Hepatocyte (in vitro differentiated cells): ENCODE measurements at regions not wholly inside any gene's neighbourhood (a gene's known extent, or its start where the extent isn't known, plus 50 kb on each side); places are given as distances from the start of the nearest gene placed in this dataset.
"Not testable (repeated sequence)": the region's sequence is repeated elsewhere in the genome, so short reads cannot be mapped to it uniquely, and the experiment has no call there.

Source experiments
- EZH2 ChIP-seq: fragments of 200-600 bp; sonication (generic); IDR thresholded peaks from 2 replicates; pipeline ENCODE4 v1.6.1; 2016; ENCODE audit warnings: antibody characterized with exemption, mild to moderate bottlenecking, borderline replicate concordance
- TF ChIP-seq, protein P1 (sequence below): fragments of 200-600 bp; sonication (generic); IDR thresholded peaks from 2 replicates; pipeline ENCODE4 v1.5.1; 2016; ENCODE audit warnings: antibody characterized with exemption, mild to moderate bottlenecking; ENCODE audit not compliant: poor library complexity

DNA sequence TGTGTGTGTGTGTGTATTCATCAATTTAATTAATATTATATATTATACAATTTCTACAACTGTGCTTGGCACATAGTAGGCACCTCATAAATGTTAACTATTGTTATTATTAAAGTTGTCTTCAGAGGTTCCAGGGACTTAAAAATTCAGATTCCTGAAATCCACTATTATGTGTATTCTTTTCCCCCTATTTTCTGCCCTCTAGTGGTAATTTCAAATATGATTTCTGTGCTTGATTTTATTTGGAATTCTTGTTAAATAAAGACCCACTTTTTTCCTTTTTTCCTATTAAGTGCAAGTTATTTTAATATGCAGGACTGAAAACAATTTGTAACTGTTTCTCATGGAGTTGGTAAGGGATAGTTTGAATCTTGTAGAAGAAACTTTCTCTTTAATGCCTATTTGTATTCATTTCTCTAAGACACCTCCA, 72.0 kb upstream of the EMB start:
- TF ChIP-seq, protein P1, sequence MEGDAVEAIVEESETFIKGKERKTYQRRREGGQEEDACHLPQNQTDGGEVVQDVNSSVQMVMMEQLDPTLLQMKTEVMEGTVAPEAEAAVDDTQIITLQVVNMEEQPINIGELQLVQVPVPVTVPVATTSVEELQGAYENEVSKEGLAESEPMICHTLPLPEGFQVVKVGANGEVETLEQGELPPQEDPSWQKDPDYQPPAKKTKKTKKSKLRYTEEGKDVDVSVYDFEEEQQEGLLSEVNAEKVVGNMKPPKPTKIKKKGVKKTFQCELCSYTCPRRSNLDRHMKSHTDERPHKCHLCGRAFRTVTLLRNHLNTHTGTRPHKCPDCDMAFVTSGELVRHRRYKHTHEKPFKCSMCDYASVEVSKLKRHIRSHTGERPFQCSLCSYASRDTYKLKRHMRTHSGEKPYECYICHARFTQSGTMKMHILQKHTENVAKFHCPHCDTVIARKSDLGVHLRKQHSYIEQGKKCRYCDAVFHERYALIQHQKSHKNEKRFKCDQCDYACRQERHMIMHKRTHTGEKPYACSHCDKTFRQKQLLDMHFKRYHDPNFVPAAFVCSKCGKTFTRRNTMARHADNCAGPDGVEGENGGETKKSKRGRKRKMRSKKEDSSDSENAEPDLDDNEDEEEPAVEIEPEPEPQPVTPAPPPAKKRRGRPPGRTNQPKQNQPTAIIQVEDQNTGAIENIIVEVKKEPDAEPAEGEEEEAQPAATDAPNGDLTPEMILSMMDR, result peak; percentile 40
- TF ChIP-seq EZH2, result not testable (repeated sequence)
